SK-N-SH (cell line): ENCODE measurements at regions not wholly inside any gene's neighbourhood (a gene's known extent, or its start where the extent isn't known, plus 50 kb on each side); places are given as distances from the start of the nearest gene placed in this dataset.

Experiments used
- CTCF ChIA-PET: fragments of 300-600, 350-600 bp; formaldehyde crosslinking; extraction: SDS; loops from one replicate; lab custom pipeline; 2021; lab: Yijun Ruan, JAX
- POLR2A ChIA-PET: fragments of 350-600 bp; sonication (Branson Sonifier 250); formaldehyde crosslinking; extraction: SDS; loops from one replicate; lab custom pipeline; 2020; ENCODE audit warnings: antibody characterized with exemption, inconsistent platforms; lab: Yijun Ruan, JAX
- DNase-seq: peaks from one replicate; pipeline ENCODE4 v3.0.0; 2012
- H2AFZ ChIP-seq: fragments of 200-600 bp; sonication (generic); 2 replicates; pipeline ENCODE4 v1.8.1; 2016; ENCODE audit warnings: antibody characterized with exemption, mild to moderate bottlenecking, low read depth
- H3F3A ChIP-seq: fragments of 200-600 bp; sonication (generic); replicated peaks from 2 replicates; pipeline ENCODE3; 2016; ENCODE audit warnings: antibody characterized with exemption, mild to moderate bottlenecking; ENCODE audit not compliant: insufficient read depth
- H3K27ac ChIP-seq, 2 experiments: fragments of 200-500 bp in 1 of 2; fragments of 200-600 bp in 1 of 2; sonication (Bioruptor generic) in 1 of 2; sonication (generic), shearing (Covaris generic) in 1 of 2; 2 replicates each; pipeline versions ENCODE4 v1.5.1 to v1.6.1; 2014 to 2016; ENCODE audit warnings: low read depth in 2 of 2, inconsistent platforms in 1 of 2, low read length in 1 of 2, mild to moderate bottlenecking in 1 of 2, mixed read lengths in 1 of 2
- H3K27me3 ChIP-seq: fragments of 200-600 bp; sonication (generic), shearing (Covaris generic); 2 replicates; pipeline ENCODE4 v1.6.1; 2016; ENCODE audit warnings: mixed run types; ENCODE audit not compliant: insufficient read depth
- H3K36me3 ChIP-seq, 2 experiments: fragments of 200-500 bp in 1 of 2; fragments of 200-600 bp in 1 of 2; sonication (Bioruptor generic) in 1 of 2; sonication (generic) in 1 of 2; replicated peaks in 1 of 2; 2 replicates each; pipeline versions ENCODE3 to v1.5.1; 2014 to 2016; ENCODE audit warnings: low read length in 1 of 2, mild to moderate bottlenecking in 1 of 2; ENCODE audit not compliant: insufficient read depth in 2 of 2, control insufficient read depth in 1 of 2
- H3K4me1 ChIP-seq, 2 experiments: fragments of 200-500 bp in 1 of 2; fragments of 200-600 bp in 1 of 2; sonication (Bioruptor generic) in 1 of 2; sonication (generic), shearing (Covaris generic) in 1 of 2; 2 replicates each; pipeline versions ENCODE4 v1.5.1 to v1.6.1; 2014 to 2016; ENCODE audit warnings: low read depth in 1 of 2, low read length in 1 of 2, mixed run types in 1 of 2; ENCODE audit not compliant: insufficient read depth in 2 of 2, control insufficient read depth in 1 of 2
- H3K4me2 ChIP-seq: fragments of 200-600 bp; sonication (generic), shearing (Covaris generic); 2 replicates; pipeline ENCODE4 v1.6.1; 2017; ENCODE audit warnings: mixed run types
- H3K4me3 ChIP-seq, 2 experiments: fragments of 200-500 bp in 1 of 2; fragments of 200-600 bp in 1 of 2; sonication (Bioruptor generic) in 1 of 2; sonication (generic), shearing (Covaris generic) in 1 of 2; 2 replicates each; pipeline versions ENCODE4 v1.5.1 to v1.8.1; 2014 to 2016; ENCODE audit warnings: low read depth in 2 of 2, inconsistent platforms in 1 of 2, low read length in 1 of 2, mild to moderate bottlenecking in 1 of 2, mixed read lengths in 1 of 2, moderate library complexity in 1 of 2
- H3K79me2 ChIP-seq: fragments of 200-600 bp; sonication (generic); 2 replicates; pipeline ENCODE4 v1.8.1; 2017; ENCODE audit warnings: mild to moderate bottlenecking; ENCODE audit not compliant: insufficient read depth
- H3K9ac ChIP-seq: fragments of 200-600 bp; sonication (generic); 2 replicates; pipeline ENCODE4 v1.6.1; 2017; ENCODE audit warnings: mixed run types
- H3K9me2 ChIP-seq: fragments of 200-600 bp; sonication (generic); 2 replicates; pipeline ENCODE4 v1.6.1; 2017; ENCODE audit warnings: mixed run types
- H3K9me3 ChIP-seq: fragments of 200-600 bp; sonication (generic); 2 replicates; pipeline ENCODE4 v1.6.1; 2017; ENCODE audit warnings: mixed run types, mild to moderate bottlenecking, moderate library complexity
- H4K20me1 ChIP-seq: fragments of 200-600 bp; sonication (generic); 2 replicates; pipeline ENCODE4 v1.6.1; 2017; ENCODE audit warnings: mild to moderate bottlenecking, mixed run types; ENCODE audit not compliant: insufficient read depth
- ELF1 ChIP-seq: IDR thresholded peaks from 2 replicates; pipeline ENCODE4 v1.4.0; 2012
- EP300 ChIP-seq, 2 experiments: IDR thresholded peaks; 2 replicates each; pipeline versions ENCODE4 v1.4.0 to v1.6.1; 2012; ENCODE audit warnings: borderline replicate concordance in 1 of 2, low read depth in 1 of 2, low read length in 1 of 2
- EZH2phosphoT487 ChIP-seq: fragments of 200-600 bp; sonication (generic); IDR thresholded peaks from 2 replicates; pipeline ENCODE4 v1.6.1; 2017; ENCODE audit warnings: low read depth, mixed run types, mild to moderate bottlenecking, antibody characterized with exemption, moderate library complexity, borderline replicate concordance
- GATA2 ChIP-seq: sonication (generic); formaldehyde crosslinking; IDR thresholded peaks from 2 replicates; pipeline ENCODE4 v1.5.0; 2020; ENCODE audit warnings: mild to moderate bottlenecking, missing genetic modification reagents
- JUND ChIP-seq: IDR thresholded peaks from 2 replicates; pipeline ENCODE4 v1.4.0; 2012
- MEF2A ChIP-seq: IDR thresholded peaks from 2 replicates; pipeline ENCODE4 v1.4.0; 2012; ENCODE audit warnings: low read depth, borderline replicate concordance
- MXI1 ChIP-seq: IDR thresholded peaks from 2 replicates; pipeline ENCODE4 v1.6.1; 2012; ENCODE audit warnings: mild to moderate bottlenecking, low read depth, low read length, improper control_type of control experiment
- NRF1 ChIP-seq: IDR thresholded peaks from 2 replicates; pipeline ENCODE4 v1.6.1; 2012; ENCODE audit warnings: low read depth, mild to moderate bottlenecking, low read length
- RAD21 ChIP-seq: IDR thresholded peaks from 2 replicates; pipeline ENCODE4 v1.6.1; 2012; ENCODE audit warnings: mild to moderate bottlenecking, low read length
- RCOR1 ChIP-seq: fragments of 150-350 bp; IDR thresholded peaks from 2 replicates; pipeline ENCODE4 v1.6.1; 2017; ENCODE audit warnings: antibody characterized with exemption, low read length
- RFX5 ChIP-seq: IDR thresholded peaks from 2 replicates; pipeline ENCODE4 v1.6.1; 2012; ENCODE audit warnings: mild to moderate bottlenecking, improper control_type of control experiment, low read length
- RXRA ChIP-seq: IDR thresholded peaks from 2 replicates; pipeline ENCODE4 v1.4.0; 2012; ENCODE audit warnings: low read depth, mild to moderate bottlenecking, borderline replicate concordance
- TCF12 ChIP-seq: IDR thresholded peaks from 2 replicates; pipeline ENCODE4 v1.4.0; 2012
- TEAD4 ChIP-seq: IDR thresholded peaks from 2 replicates; pipeline ENCODE4 v1.4.0; 2012; ENCODE audit warnings: mild to moderate bottlenecking, borderline replicate concordance; ENCODE audit not compliant: insufficient read depth
- YY1 ChIP-seq: IDR thresholded peaks from 2 replicates; pipeline ENCODE4 v1.4.0; 2012; ENCODE audit warnings: low read depth, mild to moderate bottlenecking
- WGBS: methylation state at CpG from one replicate; pipeline ENCODE4 v1.1.6; 2017; ENCODE audit warnings: low lambda C conversion rate; 5-methylcytosine and 5-hydroxymethylcytosine counted together
- TF ChIP-seq, protein P1 (sequence below): fragments of 150-350 bp; IDR thresholded peaks from 2 replicates; pipeline ENCODE4 v1.6.1; 2017; ENCODE audit warnings: antibody characterized with exemption, low read length, low read depth, borderline replicate concordance
- TF ChIP-seq, protein P2 (sequence below): fragments of 150-350 bp; IDR thresholded peaks from 2 replicates; pipeline ENCODE4 v1.6.1; 2016; ENCODE audit warnings: mild to moderate bottlenecking, low read depth, low read length
- TF ChIP-seq, protein P3 (sequence below): IDR thresholded peaks from 2 replicates; pipeline ENCODE4 v1.4.0; 2012; ENCODE audit warnings: low read depth
- TF ChIP-seq, protein P4 (sequence below): IDR thresholded peaks from 2 replicates; pipeline ENCODE4; 2012
- TF ChIP-seq, protein P5 (sequence below): IDR thresholded peaks from 2 replicates; pipeline ENCODE4 v1.4.0; 2012; ENCODE audit warnings: low read depth, borderline replicate concordance

DNA sequence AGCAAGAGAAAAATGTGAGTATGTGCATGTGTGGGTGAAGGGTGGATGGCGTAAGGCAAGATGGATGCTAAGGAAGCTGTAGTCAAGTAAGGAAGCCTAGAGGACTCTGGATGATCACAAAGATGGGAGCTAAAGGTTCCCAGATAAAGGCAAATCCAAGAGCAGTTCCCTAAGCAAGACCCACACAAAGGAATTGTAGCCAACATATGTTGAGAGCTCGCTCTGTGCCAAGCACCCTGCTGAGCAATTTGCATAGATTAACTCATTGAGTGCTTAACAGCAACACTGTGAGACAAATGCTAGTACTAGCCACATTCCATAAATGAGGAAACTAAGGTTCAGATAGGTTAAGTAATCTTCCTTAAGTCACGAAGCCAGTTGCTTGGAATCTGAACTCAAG, 132.6 kb downstream of the C1D start:
- Histone ChIP-seq H3K79me2 (no peaks in the 10 kb centered on the region), H3K4me3 (no peak overlapping the region), H3K36me3 (no peaks in the 10 kb centered on the region), H3K27ac (no peak overlapping the region), H4K20me1 (no peaks in the 10 kb centered on the region), H3F3A (no peaks in the 10 kb centered on the region), H2AFZ (no peak overlapping the region), H3K27me3 (no peaks in the 10 kb centered on the region), H3K4me1 (no peaks in the 10 kb centered on the region), H3K4me2 (no peak overlapping the region), H3K9ac (no peak overlapping the region), H3K9me3 (no peaks in the 10 kb centered on the region), H3K9me2 (no peaks in the 10 kb centered on the region)
- POLR2A ChIA-PET = no interaction called here
- TF ChIP-seq EZH2phosphoT487 = no peak
- no peak for TF ChIP-seq GATA2
- TF ChIP-seq RFX5 = no peak
- TF ChIP-seq TEAD4 = no peak
- CTCF ChIA-PET = interaction anchor here (1.0 to 1.6 kb wide), 2 partner anchors 12 to 17 kb away, joined by 3 read pairs; no protein-coding TSS in a partner anchor
- 73% methylated on average over 3 of the region's 3 CpGs for WGBS
- DNase-seq = no peak

DNA sequence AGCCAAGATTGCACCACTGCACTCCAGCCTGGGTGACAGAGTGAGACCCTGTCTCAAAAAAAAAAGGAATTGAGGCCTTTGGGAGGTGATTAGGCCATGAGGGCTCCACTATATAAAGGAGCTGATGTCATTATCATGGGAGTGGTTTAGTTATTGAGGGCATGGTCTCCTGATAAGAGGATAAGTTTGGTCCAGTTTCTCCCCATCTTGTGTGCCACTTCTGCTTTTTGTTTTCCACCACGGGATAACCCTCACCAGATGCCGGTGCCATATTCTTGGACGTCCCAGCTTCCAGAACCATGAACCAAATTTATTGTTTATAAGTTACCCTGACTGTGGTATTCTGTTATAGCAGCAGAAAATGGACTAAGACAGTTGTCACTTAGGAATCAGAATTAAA, 125.8 kb downstream of the C1D start:
- Histone ChIP-seq H3K4me1 (no peaks in the 10 kb centered on the region), H3K4me3 (no peak overlapping the region), H3K27me3 (no peaks in the 10 kb centered on the region), H3F3A (no peaks in the 10 kb centered on the region), H3K9ac (no peak overlapping the region), H3K4me2 (no peak overlapping the region)
- 85% methylated on average over 3 of the region's 3 CpGs for WGBS
- TF ChIP-seq, protein P1, sequence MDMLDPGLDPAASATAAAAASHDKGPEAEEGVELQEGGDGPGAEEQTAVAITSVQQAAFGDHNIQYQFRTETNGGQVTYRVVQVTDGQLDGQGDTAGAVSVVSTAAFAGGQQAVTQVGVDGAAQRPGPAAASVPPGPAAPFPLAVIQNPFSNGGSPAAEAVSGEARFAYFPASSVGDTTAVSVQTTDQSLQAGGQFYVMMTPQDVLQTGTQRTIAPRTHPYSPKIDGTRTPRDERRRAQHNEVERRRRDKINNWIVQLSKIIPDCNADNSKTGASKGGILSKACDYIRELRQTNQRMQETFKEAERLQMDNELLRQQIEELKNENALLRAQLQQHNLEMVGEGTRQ = no peak
- no peak for TF ChIP-seq TCF12
- TF ChIP-seq, protein P2, sequence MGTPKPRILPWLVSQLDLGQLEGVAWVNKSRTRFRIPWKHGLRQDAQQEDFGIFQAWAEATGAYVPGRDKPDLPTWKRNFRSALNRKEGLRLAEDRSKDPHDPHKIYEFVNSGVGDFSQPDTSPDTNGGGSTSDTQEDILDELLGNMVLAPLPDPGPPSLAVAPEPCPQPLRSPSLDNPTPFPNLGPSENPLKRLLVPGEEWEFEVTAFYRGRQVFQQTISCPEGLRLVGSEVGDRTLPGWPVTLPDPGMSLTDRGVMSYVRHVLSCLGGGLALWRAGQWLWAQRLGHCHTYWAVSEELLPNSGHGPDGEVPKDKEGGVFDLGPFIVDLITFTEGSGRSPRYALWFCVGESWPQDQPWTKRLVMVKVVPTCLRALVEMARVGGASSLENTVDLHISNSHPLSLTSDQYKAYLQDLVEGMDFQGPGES = no peak
- TF ChIP-seq, protein P3, sequence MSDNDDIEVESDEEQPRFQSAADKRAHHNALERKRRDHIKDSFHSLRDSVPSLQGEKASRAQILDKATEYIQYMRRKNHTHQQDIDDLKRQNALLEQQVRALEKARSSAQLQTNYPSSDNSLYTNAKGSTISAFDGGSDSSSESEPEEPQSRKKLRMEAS = no peak
- TF ChIP-seq MXI1 = no peak
- no peak for TF ChIP-seq TEAD4
- no peak for TF ChIP-seq RXRA
- TF ChIP-seq, protein P4, sequence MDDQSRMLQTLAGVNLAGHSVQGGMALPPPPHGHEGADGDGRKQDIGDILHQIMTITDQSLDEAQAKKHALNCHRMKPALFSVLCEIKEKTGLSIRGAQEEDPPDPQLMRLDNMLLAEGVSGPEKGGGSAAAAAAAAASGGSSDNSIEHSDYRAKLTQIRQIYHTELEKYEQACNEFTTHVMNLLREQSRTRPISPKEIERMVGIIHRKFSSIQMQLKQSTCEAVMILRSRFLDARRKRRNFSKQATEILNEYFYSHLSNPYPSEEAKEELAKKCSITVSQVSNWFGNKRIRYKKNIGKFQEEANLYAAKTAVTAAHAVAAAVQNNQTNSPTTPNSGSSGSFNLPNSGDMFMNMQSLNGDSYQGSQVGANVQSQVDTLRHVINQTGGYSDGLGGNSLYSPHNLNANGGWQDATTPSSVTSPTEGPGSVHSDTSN = no peak
- TF ChIP-seq YY1 = no peak
- TF ChIP-seq EP300 (IDR thresholded peaks at IDR 0.05; ENCODE audit: borderline replicate concordance in 1 of 2, low read depth in 1 of 2, low read length in 1 of 2) = no peak
- no peak for TF ChIP-seq RAD21
- TF ChIP-seq, protein P5, sequence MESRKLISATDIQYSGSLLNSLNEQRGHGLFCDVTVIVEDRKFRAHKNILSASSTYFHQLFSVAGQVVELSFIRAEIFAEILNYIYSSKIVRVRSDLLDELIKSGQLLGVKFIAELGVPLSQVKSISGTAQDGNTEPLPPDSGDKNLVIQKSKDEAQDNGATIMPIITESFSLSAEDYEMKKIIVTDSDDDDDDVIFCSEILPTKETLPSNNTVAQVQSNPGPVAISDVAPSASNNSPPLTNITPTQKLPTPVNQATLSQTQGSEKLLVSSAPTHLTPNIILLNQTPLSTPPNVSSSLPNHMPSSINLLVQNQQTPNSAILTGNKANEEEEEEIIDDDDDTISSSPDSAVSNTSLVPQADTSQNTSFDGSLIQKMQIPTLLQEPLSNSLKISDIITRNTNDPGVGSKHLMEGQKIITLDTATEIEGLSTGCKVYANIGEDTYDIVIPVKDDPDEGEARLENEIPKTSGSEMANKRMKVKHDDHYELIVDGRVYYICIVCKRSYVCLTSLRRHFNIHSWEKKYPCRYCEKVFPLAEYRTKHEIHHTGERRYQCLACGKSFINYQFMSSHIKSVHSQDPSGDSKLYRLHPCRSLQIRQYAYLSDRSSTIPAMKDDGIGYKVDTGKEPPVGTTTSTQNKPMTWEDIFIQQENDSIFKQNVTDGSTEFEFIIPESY = no peak
- TF ChIP-seq ELF1 = no peak
- TF ChIP-seq RCOR1 = no peak
- no peak for TF ChIP-seq NRF1
- TF ChIP-seq MEF2A = no peak
- no peak for TF ChIP-seq JUND
- TF ChIP-seq, all 33 proteins: peak for 0
- Histone ChIP-seq H2AFZ (no peak overlapping the region), H4K20me1 (no peaks in the 10 kb centered on the region), H3K36me3 (no peaks in the 10 kb centered on the region), H3K9me3 (no peaks in the 10 kb centered on the region), H3K9me2 (no peaks in the 10 kb centered on the region), H3K79me2 (no peaks in the 10 kb centered on the region), H3K27ac (no peak overlapping the region)
- DNase-seq = no peak
- ChIA-PET POLR2A (no interaction called here), CTCF (interaction anchor here (1.2 kb wide), 1 partner anchor 12 kb away, joined by 3 read pairs; no protein-coding TSS in a partner anchor)
